HG03442 (cell line): ENCODE measurements at regions not wholly inside any gene's neighbourhood (a gene's known extent, or its start where the extent isn't known, plus 50 kb on each side); places are given as distances from the start of the nearest gene placed in this dataset.
"Not testable (repeated sequence)": the region's sequence is repeated elsewhere in the genome, so short reads cannot be mapped to it uniquely, and the experiment has no call there.

Experiments used
- ATAC-seq: cut with Tn5 transposase; IDR thresholded peaks from one replicate; pipeline ENCODE4 v1.9.1; 2021; ENCODE audit warnings: mild to moderate bottlenecking, moderate library complexity; ENCODE audit not compliant: unreplicated experiment

DNA sequence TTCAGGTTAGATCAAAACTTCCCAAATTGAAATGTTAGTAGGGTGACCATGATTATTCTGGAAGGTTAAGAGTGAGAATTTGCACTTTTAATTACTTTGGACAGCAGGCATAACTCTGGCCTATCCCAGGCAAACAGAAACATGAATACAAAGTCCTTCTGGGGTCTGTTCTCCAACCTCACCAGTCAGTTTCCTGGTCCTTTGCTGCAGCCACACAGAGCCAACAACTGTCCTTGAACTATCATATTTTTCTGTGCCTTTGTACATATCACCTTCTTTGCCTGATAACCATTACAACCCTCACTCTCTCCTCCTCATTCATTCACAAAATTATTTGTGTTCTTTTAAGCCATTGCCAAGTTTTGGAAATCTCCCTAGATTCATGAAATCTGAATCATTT, 126.0 kb upstream of the GBE1 start:
- ATAC-seq: no peak

DNA sequence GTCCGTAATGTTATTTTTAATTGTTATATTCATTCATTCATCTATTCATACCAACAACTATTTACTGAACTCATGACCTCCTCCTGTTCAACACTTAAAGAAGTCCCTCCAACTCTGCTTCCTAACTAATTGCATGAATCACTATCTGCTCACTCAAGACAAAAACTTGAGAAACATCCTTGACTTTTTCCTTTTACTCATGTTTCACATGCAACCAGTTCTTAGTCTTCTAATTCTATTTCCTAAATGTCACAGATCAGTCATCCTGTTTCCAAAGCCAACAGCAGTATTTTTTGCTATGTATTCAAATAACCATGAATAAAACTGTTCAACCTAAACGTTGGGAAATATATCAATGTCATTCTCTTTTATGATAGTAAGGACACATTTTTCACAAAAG, 124.6 kb upstream of the GBE1 start:
- no peak for ATAC-seq

GRCh38 chr3:81884791-81885190, 123.3 kb upstream of the GBE1 start:
- no peak for ATAC-seq

DNA sequence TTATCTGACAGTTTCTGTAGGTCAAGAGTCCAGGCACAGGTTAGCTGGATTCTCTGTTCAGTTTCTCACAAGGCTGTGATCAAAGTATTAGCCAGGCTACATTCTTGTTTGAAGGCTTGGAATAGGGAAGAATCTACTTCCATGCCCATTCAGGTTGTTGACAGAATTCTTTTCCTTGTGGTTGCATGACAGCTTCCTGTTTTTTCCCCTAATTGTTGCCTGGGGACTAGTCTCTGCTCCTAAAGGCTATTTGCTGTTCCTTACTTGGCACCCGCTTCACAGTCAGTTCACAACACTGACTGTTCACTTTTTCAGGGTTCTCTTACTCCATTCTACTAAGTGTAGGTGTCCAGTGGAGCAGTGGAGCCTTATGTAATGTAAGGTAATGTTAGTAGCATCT, 115.4 kb upstream of the GBE1 start:
- ATAC-seq: no peak

DNA sequence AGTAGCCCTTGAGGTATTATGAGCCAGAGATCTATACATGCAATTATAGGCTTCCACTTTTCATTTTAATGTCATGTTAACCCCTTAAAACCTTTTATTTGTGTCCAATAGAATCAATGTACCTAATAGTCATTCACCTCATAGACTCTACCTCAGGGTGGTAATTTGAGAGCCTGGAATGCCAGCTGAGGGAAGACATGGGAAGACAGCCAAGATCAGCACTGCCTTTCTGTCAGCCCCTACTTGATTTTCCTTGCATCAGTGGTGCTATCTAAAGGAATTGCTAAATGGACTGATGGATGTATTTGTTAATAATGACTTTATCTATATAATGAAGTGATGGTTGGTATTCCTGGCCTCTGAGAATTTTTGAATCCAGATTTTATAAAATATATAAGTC, 113.3 kb upstream of the GBE1 start:
- no peak for ATAC-seq

- ATAC-seq: no peak
Measured at GRCh38 chr3:81872566-81872965, 111.1 kb upstream of the GBE1 start.

DNA sequence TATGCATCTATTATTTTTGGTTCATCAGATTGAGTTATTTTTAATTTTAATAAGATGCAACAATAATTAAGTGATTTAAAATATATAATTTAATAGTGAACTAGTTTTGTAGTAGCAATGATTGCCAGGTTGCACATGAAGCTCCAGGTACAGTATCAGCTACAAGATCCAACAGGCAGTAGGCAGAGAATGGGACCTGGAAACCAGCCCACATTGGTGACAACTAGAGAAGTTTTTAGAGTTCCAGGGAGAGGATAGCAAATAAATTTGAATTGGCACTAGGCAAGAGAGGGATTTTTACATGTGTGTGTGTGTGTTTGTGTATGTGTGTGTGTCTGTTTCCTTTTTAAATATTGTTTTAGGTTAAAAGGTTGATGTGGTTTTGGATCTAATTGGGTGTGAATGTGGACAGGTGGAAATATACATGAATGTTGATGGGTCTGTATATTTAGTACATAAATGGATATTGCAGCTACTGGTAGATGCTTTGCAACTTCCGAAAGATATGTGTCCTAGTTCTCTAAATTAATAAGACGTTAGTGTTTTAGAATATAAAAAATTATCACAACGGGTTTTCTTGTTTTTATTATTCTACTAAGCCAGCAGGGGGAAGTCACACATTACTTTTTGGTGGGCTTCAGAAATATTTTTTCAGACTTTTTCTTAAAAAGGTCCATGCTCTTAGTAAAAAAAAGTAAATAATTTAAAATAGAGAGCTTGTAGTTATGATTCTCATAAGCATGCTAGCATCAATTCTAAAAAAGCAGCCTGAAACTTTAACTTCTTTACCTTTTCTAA, 110.1 kb upstream of the GBE1 start:
- no peak for ATAC-seq

GRCh38 chr3:81869382-81869781, 107.9 kb upstream of the GBE1 start:
- no peak for ATAC-seq

GRCh38 chr3:81868597-81868996, 107.2 kb upstream of the GBE1 start:
- ATAC-seq: no peak

DNA sequence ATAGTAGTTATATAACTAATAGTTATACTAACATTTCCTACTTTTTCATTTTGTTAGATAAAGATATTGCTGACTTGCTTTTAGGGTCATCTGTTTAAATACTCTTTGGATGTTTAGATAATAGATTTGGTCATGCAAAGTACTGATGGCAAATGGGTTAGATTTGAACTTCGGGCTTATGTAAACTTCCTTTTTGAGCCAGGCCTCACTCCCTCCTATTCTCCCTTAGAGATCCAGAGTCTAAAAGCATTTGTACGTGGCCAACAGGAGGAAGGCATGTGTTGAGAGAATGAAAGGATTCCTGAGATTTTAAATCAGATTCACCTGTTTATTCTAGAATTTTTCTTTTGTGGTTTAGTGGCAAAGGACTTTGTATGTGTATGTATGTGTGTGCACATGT, 106.4 kb upstream of the GBE1 start:
- ATAC-seq: no peak

- ATAC-seq: not testable (repeated sequence)
Measured at GRCh38 chr3:81865164-81865563, 103.7 kb upstream of the GBE1 start.

DNA sequence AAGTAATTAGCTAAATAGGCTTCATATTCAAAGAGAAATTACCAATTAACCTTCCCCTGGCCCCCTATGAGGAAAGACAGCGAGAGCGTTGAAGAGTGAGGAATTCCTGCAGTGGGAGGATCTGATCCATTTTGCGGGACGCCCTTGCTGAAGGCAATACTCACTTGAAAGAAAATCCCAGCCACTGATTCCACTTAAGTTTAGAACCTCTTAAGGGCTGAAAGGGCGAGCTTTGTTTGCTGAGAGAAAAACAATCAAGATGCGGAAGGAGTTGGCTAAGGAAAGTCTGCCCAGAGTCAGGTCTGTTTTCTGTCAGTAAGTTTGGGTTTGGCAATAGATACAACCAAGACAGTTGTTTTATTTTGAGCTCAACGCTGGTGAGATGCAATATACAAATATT, 102.8 kb upstream of the GBE1 start:
- ATAC-seq: no peak

DNA sequence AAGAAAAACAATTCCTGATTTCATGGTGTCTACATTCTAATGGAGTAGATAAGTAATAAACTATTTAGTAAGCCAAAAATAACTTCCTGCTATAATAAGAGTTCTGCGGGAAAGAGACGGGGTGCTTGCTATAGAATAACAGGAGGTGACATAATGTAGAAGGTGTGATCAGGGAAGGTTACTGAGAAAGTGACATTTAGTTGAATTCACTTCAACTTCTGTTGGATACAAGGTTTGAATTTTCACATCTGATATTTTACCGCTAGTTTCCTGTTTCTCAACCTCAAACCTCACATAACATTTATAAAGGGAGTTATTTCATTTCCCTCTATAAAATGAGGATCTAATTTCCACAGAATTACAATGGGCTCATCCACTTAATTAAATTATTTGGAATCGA, 102.3 kb upstream of the GBE1 start:
- no peak for ATAC-seq

GRCh38 chr3:81861593-81861992, 100.1 kb upstream of the GBE1 start:
- ATAC-seq: no peak

DNA sequence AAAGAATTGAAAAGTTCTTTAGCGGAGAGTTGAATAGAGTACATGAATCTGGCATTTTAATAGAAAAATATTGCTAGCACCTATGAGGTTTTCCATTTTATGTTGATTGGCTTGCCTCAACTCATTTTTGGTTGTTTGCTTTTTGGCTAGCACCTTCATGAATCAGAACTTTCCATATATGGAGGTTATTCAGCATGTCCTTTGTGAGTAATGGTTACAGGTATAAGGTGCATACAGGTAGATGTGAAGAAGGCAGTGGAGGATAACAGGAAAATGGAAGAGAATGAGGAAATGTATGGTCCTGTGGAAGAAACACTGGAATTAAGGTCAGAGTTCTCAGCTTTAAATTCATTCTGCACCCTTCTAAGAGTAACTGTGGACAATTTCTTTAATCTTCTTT, 98.1 kb upstream of the GBE1 start:
- no peak for ATAC-seq

DNA sequence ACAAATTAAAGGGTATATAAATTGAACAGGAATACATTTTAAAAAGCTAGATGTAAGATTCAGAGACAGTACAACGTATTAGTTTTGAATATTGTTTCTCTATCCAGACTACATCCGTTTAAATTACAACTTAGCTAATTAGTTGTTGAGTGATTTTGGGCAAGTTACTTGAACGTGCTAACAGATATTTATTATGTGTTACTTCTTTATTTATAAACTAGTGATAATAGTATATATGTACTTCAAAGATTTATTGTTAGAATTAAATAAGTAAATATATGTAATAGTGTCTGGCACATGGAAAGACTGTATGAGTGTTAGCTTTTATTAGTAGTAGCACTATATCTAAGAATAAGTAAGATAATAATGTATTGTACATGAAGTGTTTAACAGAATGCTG, 92.0 kb upstream of the GBE1 start:
- ATAC-seq: no peak

- ATAC-seq: no peak
Measured at GRCh38 chr3:81851176-81851575, 89.7 kb upstream of the GBE1 start.

- no peak for ATAC-seq
Measured at GRCh38 chr3:81846988-81847387, 85.5 kb upstream of the GBE1 start.

DNA sequence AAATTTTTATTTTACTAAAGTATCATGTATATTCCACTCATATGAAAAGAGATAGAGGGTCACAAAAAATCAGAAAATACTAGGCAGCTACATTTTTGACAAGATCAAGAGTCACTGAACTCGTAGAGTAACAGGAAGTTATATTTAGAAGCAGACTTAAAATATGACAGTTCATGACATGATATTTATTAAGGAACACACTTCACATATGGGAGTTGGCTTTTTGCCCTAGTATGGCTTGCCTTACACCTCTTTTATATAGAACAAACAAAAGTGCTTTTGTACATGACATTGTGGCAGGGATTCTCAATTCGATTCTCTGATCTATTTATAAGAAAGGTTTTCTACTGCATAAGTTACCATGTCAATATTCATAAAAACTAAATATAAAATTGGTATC, 80.1 kb upstream of the GBE1 start:
- ATAC-seq: no peak

- ATAC-seq: no peak
Measured at GRCh38 chr3:81839504-81840094, 78.2 kb upstream of the GBE1 start.

- ATAC-seq: no peak
Measured at GRCh38 chr3:81838457-81838856, 77.0 kb upstream of the GBE1 start.

DNA sequence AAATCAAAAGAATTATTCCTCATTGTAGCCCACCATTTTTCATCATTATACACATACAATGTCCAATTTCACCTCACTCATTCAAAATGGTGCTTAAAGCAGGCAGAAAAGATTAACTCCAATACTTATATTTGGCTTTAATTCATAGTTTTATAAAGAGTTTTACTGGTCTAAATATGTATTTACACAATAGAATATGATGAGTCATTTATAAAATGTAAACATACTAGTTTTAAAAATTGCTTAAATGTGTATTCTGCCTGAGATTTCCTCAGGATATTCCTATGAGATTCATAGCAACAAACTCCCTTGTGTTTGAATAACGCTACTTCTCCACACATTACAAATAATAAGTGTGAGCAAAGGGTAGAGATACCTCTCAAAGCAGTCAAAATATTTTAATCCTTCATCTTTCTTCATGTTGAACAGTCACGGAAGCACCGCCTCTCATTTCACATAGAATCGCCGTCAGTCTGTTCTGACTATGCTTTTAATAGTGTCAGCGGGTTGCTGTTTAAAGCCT, 75.7 kb upstream of the GBE1 start:
- no peak for ATAC-seq

GRCh38 chr3:81829937-81830336, 68.5 kb upstream of the GBE1 start:
- no peak for ATAC-seq
